Inflammatory macrophage treated with lipopolysaccharide for 4 hours (primary cell): ENCODE measurements at regions not wholly inside any gene's neighbourhood (a gene's known extent, or its start where the extent isn't known, plus 50 kb on each side); places are given as distances from the start of the nearest gene placed in this dataset.

ENCODE experiments used
- DNase-seq: peaks from one replicate; pipeline ENCODE4 v3.0.0-alpha.2; 2020

DNA sequence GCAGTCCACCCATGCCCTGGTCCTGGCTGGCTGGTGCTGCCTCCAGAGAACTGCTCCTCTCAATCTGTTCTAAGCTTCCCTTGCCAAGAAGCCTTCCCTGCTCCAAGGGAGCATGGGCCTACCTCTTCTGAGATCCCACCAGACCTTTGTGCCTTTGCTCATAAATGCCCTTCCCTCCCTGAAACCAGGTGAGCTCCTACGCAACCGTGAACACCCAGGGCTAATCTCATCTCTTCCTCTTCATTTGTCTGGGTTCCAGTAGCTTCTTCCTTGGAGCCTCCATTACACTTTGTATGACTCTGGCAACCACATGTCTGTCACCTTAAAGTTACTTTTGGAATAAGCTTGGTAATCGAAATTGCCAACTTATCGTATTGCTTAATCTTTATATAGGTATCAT lies 270.6 kb downstream of the PBX3 start:
- no peak for DNase-seq

DNA sequence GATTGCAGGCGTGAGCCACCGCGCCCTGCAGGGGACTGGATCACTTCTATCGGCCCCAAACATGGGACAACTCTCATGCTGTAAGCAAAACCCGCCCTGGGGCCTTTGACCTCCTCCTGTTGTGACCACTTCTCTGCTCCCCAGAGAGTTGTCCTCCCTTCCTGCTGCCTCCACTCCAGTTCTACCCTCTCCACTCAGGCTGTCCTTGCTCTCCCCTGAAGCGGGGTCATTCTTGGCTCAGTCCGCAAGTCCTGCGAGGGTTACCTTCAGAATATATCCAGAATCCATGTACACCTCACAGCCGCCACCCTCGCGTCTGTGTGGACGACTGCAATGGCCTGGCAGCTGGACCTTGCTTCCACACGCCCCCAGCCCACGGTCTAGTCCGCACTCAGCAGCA lies 273.7 kb downstream of the PBX3 start:
- DNase-seq = no peak

DNA sequence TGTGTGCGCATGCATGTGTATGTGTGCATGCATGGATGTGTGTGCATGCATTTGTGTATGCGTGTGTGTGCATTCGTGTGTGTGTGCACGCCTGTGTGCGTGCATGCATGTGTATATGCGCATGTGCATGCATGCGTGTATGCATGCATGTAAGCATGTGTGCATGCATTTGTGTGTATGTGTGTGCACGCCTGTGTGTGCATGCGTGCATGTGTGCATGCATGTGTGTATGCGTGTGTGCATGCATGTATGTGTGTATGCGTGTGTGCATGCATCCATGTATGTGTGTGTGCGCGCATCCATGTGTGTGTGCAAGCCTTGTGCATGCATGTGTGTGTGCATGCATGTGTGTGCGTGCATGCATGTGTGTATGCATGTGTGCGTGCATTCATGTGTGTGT lies 276.8 kb downstream of the PBX3 start:
- no peak for DNase-seq

DNA sequence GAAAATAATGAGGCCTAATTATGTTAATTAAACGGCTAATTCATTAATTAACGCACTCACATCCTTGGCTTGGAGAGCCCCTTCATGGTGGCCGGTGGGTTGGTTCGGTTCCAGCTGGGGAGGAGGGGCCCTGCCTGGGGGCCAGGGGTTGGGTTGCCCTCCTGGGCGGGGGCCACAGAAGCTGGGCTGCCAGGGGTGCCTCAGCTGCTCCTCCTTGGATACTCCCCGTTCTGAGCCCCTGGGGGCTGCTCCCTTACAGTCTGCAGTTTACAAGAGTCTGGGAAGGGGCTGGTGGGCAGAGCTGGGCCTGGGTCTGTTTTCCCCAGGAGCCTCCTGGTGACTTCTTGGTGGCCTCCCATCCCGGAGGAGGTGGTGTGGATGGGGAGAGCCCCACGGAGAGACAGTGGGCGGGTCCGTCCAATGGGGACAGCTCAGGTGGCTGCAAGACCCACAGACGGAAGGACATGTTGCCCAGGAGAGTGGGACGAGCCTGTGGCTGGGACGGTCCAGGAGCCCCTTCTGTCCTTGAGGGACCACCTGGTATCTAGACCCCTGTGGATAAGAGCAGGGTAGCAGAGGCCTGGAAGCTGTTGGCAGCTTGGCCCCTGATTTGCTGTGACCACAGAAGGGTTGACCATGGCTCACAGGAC lies 277.5 kb downstream of the PBX3 start:
- DNase-seq = no peak

DNA sequence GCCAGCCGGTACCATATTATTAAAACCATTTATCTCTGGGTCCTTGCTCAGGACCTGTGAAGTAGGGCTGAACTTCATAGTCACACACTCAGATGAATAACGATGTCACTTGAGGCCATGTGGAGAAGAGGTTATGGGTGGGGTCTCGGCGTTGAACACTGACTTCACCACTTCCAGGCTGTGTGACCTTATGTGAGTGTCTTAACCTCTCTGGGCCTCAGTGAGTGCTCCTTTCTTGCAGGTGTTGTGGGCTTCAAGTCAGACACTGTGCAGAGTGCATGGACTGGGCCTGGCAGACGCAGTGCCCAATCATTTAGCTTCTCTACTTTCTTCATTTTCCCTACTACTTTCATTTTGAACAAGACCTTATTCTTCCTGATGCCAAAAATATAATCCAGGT lies 278.8 kb downstream of the PBX3 start:
- no peak for DNase-seq

DNA sequence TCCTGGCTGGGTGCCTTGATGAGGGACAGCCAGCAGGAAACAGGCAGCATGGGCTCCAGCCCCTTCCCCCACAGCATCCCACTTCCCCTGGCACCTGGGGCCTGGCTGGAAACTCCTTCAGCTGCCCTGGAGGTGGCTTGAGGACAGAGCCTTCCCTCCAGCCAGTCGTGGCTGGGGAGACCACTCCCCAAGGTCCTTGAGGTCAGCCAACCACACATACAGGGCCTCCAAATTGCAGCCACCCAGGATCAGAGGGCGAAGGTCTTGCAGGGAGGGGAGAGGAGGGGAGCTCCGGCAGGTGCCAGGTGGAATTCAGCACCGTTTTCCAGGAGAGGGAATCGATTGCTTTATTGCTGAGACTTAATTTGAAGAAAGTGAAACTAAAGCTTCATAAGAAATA lies 280.4 kb downstream of the PBX3 start:
- DNase-seq = no peak

DNA sequence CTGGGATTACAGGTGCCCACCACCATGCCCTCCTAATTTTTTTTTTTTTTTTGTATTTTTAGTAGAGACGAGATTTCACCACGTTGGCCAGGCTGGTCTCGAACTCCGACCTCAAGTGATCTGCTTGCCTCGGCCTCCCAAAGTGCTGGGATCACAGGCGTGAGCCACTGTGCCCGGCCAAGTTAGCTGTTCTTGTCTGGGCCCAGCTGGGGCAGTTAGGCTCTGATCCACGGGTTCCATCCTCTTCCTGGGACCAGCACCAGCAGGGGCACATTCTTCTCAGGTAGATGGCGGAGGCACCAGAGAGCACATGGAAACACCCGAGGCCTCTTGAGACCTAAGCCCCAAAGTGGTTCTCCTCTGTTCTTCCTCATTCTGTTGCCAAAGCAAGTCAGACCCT lies 281.6 kb downstream of the PBX3 start:
- DNase-seq = no peak

DNA sequence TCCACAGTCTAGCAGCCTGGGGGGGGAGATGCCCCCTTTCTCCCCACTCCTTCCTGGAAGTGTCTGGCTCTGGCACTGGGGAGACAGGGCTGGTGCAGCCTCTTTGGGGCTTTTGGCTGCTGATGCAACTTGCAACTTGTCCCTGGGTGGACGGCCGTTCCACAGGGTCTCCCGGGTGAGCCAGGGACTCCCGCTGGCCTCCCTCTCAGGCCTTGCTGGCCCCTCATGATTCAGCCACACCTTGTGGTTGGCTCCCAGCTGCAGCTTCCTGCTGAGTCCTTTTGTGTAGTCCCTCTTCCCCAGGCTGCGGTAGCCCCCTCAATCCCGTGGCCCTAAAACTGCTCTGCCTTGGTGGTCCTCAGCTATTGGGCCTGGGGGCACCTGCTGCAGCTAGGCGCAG lies 283.5 kb downstream of the PBX3 start:
- DNase-seq = no peak

DNA sequence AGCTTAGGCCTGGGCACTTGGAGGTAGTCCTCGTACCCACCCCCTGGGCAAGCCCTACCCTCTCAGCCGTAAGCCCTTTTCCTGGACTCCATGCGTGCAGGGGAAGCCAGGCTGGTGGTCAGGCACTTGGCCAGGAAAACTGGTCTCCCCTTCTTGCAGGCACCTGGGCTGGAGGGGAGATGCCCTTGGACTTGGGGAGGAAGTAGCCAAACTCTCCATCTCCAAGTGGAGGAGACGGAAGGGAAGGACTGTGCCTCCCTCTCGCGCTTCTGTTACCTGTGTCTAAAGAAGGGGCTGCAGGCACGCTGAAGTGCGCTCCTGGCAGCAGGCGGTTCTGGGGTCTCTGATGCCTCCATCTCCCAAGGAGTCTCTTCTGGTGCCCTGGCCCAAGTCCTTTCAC lies 283.9 kb downstream of the PBX3 start:
- DNase-seq = no peak

DNA sequence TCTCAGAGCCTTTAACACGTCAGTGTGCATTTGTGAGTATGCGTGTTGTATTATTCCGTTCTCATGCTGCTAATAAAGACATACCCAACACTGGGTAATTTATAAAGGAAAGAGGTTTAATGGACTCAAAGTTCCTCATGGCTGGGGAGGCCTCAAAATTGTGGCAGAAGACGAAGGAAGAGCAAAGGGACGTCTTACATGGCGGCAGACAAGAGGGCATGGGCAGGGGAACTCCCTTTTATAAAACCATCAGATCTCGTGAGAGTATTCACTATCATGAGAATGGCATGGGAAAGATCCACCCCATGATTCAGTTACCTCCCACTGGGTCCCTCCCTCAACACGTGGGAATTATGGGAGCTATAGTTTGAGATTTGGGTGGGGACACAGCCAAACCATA lies 285.0 kb downstream of the PBX3 start:
- DNase-seq = no peak

DNA sequence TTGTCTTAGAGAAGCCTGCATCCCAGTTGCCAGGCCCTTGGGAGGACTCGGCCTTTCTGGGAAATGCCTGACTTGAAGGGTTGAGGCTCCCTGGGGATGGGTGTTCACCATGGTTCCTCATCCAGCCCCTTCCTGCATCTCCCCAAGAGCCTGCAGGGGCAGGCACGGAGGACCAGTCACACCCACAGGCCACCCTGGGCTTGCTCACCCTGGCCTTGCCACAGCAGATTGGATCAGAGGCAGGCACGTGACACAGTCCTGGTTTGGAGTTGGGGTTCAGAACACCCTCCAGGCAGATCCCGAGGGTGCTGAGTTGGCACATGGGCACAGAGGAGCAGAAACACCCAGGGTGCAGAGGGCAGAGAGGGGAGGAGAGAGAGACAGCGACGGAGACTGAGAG lies 286.1 kb downstream of the PBX3 start:
- no peak for DNase-seq

DNA sequence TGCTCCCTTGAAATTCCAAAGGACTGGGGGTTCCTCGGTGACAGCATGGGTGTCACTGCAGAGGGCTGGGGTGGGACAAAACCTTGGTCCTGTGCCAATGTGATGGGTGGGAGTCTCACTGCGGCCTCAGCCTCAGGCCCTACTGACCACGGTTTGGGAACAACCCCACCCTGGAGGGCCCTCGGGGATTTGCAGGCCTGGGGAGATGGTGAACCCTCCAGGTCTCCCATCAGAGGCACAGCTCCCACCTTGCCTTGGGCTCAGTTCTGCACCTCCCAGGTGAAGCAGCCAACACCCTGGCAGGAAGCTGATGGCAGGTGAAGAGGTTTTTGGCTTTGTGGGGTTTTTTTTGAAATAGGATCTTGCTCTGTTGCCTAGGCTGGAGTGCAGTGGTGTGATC lies 286.8 kb downstream of the PBX3 start:
- no peak for DNase-seq

DNA sequence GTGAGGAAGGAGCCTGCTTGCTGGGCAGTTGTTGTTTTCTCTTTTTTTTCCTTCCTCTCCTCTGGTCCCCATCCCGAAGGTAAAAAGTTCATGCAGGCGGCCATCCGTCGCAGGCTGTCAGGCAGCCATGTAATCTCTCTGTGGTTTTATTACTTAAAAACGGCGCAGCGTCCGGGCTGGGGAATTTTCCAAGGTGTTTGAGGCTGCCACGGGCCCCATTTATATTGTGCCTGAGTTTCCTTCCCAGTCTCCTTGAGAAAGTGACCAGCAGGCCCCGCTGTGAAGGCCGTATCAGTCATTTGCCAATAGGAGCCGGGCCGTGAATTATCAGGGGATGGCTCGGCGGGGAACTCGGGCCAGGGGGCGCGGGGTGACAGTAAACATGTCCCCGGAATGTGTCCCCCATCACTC lies 289.7 kb downstream of the PBX3 start:
- no peak for DNase-seq

DNA sequence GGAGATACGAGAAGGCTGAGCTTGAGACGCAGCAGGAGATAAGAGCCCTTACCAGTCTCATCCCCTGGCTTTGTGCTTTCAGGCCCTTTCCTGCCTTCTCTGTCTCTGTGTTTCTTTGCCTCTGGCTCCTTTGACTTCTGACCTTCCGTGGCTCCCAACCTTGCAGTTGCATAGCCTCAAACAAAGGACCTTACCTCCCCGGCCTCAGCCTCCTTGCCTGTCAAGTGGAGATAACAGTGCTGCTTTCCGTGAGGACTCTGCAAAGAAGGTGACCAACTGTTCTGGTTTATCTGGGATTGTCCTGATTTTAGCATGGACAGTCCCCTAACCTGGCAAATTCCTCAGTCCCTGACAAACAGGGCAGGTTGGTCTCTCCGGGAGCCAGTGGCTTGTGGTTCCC lies 287.8 kb upstream of the MVB12B start:
- DNase-seq = no peak

DNA sequence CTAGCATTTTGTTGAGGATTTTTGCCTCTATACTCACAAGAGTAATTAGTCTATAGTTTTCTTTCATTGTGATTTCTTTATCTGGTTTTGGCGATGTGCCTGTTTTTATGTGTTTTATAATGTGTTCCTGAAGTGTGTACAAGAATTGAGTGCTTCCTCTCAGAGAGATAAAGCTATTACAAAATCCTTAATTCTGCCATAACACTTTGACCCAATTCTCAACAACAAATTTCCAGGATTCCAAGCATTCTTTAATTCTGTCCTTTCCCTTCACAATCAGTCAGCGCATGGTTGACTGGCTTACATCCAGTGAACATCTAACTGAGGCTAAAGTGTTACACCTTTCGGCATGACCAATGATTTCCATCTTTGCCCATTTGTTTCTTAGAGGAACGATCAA lies 282.9 kb upstream of the MVB12B start:
- no peak for DNase-seq

DNA sequence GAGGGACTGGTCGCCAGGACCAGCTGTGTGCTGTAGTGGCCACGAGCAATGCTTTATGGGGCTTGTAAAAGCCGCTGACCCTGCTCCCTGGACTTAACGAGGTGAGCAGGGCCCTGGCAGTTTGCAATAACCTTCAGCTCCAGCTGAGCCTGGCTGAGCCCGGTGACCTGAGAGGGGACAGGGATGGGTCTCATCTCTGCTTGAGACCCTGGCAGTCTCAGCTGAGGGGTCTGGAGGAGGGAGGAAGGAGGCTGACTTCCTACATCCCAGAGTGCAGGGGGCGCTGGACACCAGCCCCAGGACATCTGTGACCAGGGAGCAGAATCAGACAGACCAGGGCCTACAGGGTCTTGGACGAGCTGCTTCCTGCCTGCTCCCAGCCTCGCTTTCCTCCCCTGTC lies 277.5 kb upstream of the MVB12B start:
- no peak for DNase-seq

DNA sequence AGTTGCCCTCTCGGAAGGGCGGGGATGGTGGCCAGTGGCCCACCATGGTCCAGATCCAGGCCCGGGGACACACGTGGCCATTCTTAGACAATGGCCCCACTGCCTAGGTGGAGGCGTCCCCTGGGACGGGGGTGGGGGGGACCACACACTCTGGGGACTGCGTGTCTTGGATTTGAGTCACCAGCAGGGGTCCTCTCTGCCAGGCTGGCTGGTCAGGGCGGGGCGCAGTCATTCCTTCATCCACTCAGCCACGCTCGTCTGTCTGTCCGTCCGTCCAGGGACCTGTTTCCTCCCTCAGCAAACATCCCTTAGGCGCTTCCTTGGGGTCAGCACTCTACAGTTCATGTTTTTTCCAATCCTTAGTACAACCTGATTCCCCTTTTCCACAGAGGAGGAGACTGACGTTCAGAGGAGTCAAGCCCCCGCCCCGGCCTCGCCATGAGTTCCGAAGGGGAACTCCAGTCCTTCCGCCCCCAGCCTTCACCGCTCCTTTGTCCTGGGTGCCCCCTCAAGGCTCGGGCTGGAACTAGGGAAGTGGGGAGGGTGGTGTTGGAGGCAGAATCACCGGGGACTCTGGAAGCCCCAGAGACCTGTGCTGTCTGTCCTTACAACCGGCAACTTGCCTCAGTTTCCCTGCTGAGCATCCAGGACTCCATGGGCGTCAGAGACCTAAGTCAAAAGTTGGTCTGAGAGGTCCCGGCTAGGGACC lies 276.6 kb upstream of the MVB12B start:
- DNase-seq = no peak

DNA sequence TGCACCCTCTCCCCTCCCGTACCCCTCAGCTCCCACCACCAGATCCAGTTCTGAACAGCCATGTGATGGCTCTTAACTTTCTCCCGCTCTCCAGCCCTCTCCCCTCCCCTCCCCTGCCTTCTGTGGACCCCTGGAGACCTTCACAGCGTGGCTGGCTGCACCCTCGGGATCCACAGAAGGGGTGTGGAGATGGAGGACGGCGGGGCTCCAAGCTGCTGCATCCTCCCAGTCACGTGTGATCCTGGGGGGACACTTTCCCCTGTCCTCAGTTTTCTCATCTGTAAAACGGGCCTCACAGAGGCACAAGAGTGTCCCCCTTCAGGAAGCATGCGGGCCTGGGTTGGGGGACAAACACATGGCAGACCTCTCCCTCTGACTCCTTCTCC lies 276.0 kb upstream of the MVB12B start:
- no peak for DNase-seq

DNA sequence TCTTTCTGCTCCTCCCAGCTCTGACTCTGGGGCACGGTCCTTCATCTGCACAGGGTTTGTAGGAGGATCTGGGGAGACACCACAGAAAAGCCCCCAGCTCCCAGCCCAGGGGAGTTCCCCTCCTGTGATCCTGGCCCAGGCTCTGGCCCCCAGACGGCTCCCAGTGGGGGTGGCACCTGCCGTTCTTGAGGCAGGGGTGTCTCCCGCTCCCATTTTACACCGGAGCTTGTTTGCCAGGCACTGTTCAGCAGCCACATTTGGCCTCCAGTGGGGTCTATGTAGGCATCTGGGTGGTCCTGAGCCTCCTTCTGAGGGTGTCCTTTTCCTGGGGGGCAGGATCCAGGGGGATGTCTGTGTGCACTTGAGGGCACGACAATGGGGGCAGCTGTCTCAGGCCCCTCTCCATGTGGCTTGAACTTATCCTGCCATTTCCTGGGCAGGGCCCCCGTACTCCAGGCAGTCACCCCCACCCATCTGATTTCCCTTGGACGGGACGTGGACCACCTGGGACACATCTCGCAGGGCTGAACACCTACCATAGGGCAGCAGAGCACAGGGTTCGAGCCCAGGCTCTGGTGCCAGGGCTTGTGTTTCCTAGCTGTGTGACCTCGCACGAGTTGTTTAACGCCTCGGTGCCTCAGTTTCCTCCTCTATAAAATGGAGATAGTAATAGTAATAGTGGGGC lies 275.0 kb upstream of the MVB12B start:
- no peak for DNase-seq

DNA sequence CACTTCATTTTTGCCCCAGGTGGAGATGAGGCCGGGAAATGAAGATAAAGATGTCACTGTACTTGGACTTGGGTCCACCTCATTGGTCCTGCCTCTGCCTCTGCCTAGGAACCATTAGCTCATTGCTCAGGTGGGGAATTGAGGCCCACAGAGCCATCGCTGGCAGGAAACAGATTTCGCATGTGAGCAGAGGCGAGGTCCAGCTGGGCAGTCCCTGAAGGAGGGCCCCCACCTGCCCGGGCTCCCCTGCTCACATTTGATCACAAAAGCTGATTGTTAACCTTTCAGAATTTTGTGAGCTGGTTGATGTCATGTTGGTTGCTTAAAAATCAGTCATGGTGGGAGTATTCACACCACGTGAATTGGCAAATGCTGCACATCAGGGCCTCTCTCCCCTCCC lies 273.8 kb upstream of the MVB12B start:
- DNase-seq = no peak

DNA sequence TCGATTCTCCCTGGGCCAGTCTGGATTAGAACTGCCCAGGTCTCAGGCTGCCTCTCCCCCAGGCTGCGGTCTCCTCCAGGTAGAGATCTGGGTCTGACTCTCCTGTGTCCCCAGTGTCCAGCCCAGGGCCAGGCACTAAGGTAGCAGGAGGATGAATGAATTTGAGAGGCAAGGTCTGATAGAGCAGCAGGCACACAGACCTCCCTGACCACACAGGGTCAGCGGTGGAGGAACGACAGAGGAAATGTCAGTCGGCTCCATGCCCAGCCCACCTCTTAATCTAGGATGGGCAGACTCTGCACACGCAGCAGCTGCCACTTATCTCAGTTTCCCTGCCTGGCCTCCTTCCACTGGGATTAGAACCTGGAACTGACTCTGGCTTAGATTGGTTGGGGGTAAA lies 272.7 kb upstream of the MVB12B start:
- DNase-seq = no peak

DNA sequence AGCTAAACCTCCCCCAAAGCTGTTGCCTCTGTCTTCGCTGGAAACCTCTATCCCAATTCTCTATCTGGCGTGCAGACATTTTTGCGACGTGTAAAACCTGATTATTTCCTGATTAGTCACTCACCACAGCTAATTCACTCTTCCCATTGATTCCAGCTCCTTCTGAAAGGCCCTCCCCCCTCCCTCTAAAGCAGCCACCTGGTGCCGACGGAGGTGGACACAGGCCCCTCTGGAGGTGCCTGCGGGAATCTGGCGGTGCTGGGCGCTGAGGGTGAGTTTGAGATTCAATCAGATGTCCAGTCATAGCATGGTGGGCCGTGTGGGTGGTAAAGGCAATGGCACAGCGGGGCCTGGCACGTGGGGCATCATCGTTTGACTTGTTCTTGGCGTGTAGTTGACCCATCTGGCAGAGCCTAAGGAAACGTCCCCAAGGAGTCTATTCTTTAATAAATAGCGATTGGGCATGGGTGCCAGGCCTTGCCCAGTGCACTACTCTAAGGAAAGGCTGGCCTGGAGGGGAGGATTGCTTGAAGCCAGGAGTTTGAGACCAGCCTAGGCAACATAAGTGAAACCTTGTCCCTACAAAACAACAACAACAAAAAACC lies 271.1 kb upstream of the MVB12B start:
- no peak for DNase-seq

DNA sequence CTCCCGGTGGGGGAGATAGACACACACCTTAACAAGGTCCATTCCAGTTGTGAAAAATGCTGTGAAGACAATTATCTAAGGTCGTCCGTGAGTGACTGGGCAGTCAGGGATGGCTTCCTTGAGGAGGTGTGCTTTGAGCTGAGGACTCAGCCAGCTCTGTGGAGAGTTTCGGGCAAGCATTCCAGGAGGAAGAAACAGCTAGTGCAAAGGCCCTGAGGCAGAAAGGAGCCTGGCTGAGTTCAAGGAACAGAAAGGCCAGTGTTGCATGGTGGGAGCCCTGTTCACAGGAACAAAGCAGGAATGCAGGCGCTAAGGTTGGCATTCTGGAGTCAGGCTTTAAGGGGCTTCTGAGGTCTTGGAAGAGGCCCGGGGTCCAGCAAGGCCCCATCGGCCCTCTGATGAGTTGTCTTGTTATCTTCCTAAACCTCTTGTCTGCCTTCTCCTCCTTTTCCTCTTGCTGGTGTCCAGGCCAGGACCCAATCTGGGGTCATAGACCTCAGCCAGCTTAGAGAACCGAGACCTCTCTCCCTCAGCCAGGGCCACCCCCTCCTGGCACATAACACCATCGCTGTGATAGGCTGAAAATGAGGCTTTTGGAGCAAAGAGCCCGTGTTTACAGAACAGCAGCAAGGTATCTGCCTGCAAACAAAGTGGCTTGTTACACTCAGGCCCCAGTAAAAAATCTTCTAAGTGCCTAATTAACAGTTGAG lies 270.2 kb upstream of the MVB12B start:
- no peak for DNase-seq
